HK-2 (cell line): ENCODE measurements at regions not wholly inside any gene's neighbourhood (a gene's known extent, or its start where the extent isn't known, plus 50 kb on each side); places are given as distances from the start of the nearest gene placed in this dataset.

Experiments used
- DNase-seq: peaks from one replicate; pipeline ENCODE4 v3.0.0-alpha.2; 2018; ENCODE audit not compliant: unreplicated experiment

GRCh38 chr2:226396541-226396940 is 403.1 kb downstream of the IRS1 start:
- no peak for DNase-seq

- DNase-seq: no peak
Observed at GRCh38 chr2:226387499-226387942, 412.1 kb downstream of the IRS1 start.

GRCh38 chr2:226383461-226383860 is 416.2 kb downstream of the IRS1 start:
- DNase-seq: no peak

DNA sequence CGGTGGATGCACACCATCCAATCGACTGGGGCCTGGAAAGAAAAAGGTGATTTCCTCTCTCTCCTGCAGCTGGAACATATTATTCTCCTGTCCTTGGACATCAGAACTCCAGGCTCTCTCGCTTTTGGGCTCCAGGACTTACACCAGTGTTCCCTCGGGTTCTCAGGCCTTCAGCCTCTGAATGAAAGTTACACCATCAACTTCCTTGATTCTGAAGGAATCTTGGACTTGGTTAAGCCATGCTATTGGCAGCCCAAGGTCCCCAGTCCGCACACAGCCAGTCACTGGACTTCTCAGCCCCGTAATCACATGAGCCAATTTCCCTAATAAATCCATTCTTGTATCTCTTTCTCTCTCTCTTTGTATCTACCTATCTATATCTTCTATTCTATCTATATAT is 418.9 kb downstream of the IRS1 start:
- DNase-seq: no peak

DNA sequence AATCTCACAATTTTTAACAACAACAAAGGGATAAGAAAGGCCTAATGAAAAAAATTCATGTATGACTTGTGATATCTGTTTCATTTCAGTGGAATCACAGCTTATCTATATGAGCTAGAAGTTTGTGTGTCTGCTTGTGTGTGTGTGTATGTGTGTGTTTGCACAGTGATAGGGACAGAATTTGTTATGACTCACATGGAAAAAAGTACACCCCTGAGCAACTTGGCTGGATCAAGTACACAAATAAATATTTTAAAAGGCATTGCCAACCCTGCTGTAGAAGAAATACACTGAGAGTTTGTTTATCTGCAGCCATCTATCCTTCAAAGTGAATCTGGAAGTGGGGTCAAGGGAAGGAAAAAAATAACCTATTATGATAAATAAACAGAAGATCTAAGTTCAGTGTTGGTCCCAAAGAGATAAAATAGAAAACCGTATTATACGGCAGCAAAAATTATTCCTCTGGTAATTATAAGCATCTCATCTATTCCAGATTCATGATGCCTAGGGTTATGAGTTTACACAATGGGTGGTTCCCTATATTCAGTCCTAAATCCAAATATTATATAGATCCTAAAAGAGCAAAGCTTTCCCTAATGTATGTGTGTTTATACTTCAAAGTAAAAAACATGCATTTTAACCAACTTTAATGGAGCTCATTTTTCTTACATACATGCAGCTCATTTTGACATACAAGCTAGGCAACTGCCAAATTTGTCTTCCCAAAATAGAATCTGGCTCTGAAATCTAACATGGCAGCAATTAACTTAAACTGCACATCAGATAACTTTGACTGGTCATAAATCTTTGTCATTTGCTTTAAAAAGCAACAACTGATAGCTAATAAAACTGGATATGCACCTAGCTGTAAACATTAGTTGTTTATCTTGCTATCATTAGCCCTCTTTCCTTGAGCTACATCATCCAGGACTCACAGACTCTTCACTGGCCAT is 420.6 kb downstream of the IRS1 start:
- DNase-seq: no peak

DNA sequence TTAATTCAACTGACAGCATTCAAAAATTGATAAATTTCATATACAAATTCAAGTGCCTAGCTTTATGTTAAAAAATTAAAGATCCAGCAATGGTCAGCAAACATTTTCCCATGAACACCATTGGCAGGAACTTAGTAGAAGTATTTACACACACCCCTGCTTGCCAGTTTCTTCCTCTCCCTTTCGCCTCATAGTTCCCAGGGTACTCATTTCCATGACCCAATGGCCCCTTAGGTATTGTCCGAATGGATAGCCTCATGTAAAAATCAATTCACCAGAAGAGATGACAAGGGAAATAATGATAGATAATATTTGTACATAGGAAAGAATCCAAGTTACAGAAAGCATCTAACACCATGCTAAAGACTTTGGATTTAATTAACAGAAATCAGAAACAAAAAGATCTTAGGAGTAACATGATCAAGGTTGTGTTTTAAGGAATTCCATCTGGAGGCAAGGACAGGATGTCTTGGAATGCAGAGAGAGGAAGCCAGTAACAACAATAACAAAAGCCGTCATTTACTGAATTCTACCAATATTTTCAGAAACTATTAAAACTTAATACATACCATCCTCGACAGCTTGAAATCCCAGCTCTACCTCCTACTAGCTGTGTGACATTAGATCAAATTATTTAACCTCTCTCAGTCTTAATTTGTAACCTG is 423.0 kb downstream of the IRS1 start:
- no peak for DNase-seq

DNA sequence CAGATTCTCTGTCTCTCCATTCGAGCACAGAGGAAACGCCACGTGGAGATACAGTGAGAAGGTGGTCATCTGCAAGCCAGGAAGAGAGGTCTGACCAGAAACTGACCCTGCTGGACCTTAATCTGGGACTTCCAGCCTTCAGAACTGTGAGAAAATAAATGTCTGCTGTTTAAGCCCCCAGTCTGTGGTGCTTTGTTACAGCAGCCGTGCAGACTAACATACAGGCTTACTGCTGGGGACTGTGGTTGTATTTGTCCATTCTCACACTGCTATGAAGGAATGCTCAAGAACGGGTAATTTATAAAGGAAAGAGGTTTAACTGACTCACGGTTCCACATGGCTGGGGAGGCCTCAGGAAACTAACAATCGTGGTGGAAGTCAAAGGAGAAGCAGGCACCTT is 432.7 kb downstream of the IRS1 start:
- DNase-seq: peak; percentile 6

- no peak for DNase-seq
Observed at GRCh38 chr2:226364217-226364616, 435.4 kb downstream of the IRS1 start.

DNA sequence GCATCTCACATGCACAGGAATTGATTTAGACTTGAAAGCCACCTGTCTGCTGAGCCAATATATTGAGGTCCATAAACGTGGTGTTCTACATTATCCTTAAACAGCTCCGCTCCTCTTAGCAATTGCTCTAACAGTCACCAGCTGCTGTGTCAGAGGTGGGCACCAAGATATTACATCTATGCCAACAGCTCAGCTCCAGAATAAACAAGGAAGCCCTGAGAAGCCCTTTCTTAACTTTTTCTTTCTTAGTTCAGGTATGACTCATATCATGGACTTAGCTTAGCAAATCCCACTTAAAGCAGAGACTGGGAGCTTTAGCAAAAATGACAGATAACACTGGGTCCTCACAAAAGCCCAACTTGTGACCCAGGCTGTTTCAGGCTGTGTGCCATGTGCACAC is 436.6 kb downstream of the IRS1 start:
- DNase-seq: no peak

DNA sequence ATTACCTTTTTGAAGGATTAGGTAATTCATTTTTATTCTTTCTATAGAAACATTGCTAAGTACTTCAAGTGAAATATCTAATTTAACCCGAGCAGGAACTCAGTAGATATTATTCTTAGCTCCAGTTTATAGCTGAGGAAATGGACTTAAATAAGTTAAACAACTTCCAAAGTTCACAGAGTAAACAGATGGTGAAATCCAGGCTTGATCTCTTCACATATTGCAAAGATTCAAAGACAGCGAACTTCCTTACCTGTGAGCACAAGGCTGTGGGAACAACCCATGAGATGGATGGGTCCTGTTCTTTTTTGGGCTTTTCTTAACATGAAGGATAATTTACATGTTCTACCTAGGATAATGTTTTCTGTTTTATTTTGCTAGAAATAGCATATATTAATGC is 439.0 kb downstream of the IRS1 start:
- no peak for DNase-seq

DNA sequence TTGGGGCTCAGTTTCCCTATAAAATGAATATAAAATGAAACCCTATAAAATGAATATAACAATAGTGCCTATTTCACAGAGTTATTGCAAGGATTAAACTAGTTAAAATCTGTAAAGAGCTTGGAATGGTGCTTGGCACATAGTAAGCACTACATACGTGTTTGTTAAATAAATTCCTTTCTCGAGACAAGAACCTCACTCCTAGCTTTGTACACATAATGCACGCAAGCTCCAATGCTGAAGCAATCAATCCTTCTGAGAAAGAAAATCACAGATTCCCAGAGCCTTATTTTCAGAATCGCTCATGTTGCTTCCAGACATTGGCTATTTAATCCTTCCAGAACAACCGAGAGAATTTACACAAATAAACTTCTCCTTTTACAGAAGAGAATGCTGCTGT is 440.9 kb downstream of the IRS1 start:
- DNase-seq: no peak

DNA sequence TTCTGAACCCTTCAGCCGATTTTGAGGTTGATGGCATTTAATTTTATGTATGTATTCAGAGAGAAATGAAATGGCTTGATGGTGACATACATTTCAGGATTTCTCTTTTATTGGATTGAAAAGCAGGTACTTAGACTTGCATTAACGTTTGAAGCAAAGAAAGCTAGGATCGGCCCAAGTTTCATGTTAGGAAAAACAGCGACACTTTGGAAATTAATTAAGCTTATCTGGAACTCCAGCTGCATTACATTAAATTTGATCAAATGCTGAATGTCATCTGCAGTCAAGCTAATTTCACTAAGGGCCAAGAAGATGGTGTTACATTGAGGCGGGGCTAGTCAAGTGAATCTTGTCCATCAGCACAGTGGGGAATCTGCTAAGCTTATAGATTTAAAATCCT is 441.8 kb downstream of the IRS1 start:
- no peak for DNase-seq

DNA sequence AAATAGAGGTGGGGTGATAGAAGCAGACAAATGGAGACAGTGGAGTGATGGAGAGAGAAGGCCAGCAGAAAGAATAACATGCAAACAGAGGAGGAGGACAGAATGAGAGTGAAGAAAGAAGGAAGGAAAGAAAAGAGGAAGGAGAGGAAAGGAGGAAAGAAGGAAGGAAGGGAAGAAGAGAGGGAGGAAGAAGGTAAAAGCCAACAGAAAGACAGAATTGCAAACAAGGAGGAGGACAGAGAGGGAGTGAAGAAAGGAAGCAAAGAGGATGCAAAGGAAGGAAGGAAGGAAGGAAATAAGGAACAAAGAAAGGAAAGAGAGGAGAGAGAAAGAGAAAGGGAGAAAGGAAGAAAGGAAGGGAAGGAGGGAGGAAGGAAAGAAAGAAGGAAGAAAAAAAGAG is 444.0 kb downstream of the IRS1 start:
- no peak for DNase-seq

DNA sequence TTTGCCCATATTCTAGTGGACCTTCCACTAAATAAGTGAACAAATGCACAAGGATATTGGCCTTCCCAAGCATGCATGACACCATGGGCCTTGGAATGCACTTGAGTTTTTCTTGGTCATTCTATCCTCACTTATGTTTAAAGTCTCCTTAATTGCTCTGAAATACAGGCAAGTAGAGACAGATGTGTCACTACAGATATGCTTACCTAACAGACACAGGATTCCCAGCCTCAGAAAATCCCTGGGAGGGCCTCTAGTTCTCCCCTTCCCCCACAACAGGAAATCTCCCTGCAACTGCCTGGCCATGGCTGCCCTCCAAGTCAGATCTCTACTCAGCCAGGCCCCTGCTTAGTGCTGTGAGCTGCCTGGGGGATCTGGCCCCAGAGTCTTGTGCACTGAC is 445.2 kb downstream of the IRS1 start:
- DNase-seq: peak; percentile 64

DNA sequence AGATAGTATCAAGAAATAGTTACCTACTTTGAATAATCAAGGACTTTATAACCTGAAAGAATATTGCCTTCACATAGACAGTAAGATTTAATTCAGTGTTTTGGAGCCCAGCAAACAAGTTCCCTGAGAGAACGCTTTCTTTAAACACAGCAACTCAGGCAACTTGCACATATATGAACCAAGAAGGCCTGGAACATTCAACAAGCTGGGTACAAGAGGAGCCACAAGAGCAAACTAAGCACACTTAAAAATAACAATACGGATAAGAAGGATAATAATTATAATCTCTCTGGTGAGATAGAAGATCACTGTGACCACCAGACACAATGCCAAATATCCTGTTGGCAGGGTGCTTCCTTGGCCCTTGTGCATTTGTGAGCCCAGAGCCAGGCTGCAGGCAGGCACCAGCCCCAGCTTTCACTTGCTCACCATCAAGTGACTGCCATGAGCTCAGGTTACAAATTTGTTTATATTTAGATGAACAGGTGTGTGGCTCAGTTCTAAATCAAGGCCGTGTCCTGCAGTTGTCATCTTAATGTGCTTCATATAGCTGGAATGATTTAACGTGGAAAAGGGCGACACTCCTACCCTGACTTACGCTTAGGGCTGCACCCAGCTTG is 446.6 kb downstream of the IRS1 start:
- DNase-seq: no peak

DNA sequence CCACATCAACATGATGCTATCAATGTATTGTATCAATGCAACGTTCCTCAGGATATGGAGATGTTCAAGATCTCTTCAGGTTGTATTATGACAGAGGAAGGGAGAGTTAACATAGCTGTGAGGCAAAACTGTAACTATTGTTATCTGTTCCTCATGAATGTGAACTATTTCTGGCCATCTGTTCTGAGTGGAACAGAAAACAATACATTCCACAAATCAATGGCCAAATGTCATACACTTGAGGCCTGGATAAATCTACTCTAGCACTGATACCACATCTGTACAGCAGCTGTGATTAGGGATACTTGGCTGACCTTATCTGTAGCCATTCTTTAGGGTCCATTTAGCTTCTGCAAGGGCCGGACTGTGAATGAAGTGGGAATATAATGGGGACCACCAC is 447.9 kb downstream of the IRS1 start:
- DNase-seq: no peak

DNA sequence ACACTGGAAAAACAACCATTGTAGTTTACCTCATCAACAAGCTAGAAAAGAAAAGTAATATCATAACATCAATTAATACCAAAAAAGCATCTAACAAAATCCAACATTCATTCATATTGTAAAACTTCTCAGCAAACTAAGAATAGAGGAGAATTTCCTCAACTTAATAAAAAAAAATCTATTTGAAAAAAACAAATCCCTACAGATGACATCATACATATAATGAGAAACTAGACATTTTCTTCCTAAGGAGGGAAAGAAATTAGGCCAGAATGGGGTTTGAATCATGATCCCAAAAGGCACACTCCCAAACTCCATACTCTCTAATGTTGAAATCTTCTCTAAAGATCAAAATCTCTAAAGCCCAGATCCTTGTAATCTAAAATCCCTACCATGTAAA is 460.0 kb downstream of the IRS1 start:
- DNase-seq: no peak

- no peak for DNase-seq
Observed at GRCh38 chr2:226338825-226339224, 460.8 kb downstream of the IRS1 start.

DNA sequence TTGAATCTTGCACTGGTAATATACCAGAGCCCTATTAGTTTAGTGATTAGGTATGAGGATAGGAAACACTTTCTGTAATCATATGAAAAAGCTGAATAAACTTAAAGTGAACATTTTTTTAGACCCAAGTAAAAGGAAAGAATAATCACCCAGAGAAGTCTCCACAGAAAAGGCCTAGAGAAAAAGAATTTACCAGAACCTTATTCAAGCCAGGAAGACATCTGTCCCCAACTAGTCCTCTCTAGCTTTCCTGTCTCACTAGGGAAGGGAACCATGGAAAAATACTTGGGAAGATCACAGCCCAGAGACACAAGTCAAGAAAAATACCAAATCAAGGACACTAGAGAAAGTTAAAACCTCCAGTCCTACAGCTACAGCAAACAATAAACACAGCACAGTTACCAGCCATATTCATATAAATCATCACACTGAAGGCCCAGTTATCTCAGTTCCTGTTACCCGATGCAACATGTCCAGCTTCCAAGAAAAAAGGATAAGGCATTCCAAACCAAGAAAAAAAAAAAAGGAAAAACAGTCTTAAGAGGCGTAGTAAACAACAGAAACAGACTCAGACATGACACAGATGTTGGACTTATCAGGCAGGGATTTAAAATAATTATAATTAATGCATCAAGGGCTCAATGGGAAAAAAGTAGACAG is 461.5 kb downstream of the IRS1 start:
- no peak for DNase-seq

DNA sequence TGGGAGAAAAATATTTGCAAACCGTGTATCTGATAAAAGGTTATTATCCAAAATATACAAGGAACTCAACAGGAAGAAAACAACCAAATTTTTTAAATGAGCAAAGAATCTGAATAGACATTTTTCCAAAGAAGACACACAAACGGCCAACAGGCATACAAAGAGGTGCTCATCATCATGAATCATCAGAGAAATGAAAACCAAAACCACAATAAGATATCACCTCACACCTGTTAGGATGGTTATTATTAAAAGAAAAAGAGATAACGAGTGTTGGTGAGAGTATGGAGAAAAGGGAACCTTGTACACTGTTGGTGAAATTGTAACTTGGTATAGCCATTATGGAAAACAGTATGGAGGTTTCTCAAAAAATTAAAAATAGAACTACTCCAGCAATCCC is 463.3 kb downstream of the IRS1 start:
- no peak for DNase-seq

DNA sequence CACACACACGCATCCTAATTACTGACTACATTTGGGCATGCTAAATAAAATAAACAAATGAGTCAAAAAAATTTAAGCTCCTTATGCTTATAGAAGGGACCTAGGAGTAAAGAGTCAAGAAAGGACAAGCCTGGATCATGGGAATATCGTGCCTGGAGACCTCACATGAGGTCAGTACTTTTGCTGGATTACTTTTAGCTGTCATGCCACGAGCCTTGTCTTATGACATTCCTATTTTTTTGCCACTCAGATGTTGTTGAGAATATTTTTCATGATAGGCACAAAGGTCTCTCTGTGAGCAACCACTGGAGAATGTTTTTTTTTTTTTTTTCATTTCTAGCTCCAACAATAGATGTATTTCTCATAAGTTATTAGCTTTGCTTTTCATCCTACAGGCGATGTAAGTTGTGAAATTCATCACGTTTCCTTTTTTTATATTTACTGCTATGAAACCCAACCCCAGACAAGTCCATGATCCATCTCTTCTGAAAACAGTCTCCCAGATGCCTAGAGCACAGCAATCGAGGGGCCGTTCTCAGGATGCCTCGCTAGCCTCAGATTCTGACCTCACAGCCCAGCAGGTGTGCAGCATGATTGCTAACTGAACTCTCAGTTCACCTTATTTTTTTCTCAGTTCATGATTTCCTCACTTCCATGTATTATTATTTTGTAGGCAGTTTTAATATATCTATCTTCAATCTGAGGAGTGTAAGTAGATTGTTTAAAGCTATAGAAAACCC is 464.5 kb downstream of the IRS1 start:
- DNase-seq: no peak

- DNase-seq: no peak
Observed at GRCh38 chr2:226333388-226333787, 466.2 kb downstream of the IRS1 start.
